ENCODE measurements at regions not wholly inside any gene's neighbourhood (a gene's known extent, or its start where the extent isn't known, plus 50 kb on each side); places are given as distances from the start of the nearest gene placed in this dataset.
"Not testable (repeated sequence)": the region's sequence is repeated elsewhere in the genome, so short reads cannot be mapped to it uniquely, and the experiment has no call there.

DNA sequence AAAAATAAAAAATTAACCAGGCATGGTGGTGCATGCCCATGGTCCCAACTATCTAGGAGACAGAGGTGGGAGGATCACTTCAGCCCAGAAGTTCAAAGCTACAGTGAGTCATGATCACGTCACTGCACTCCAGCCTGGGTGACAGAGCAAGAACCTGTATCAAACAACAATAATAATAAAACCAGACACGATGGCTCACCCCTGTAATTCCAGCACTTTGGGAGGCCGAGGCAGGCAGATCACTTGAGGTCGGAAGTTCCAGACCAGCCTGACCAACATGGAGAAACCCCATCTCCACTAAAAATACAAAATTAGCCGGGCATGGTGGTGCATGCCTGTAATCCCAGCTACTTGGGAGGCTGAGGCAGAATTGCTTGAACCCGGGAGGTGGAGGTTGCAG, 159.4 kb downstream of the SKIDA1 start:
- not testable (repeated sequence) for DNase-seq (ENCODE audit: low spot score)

DNA sequence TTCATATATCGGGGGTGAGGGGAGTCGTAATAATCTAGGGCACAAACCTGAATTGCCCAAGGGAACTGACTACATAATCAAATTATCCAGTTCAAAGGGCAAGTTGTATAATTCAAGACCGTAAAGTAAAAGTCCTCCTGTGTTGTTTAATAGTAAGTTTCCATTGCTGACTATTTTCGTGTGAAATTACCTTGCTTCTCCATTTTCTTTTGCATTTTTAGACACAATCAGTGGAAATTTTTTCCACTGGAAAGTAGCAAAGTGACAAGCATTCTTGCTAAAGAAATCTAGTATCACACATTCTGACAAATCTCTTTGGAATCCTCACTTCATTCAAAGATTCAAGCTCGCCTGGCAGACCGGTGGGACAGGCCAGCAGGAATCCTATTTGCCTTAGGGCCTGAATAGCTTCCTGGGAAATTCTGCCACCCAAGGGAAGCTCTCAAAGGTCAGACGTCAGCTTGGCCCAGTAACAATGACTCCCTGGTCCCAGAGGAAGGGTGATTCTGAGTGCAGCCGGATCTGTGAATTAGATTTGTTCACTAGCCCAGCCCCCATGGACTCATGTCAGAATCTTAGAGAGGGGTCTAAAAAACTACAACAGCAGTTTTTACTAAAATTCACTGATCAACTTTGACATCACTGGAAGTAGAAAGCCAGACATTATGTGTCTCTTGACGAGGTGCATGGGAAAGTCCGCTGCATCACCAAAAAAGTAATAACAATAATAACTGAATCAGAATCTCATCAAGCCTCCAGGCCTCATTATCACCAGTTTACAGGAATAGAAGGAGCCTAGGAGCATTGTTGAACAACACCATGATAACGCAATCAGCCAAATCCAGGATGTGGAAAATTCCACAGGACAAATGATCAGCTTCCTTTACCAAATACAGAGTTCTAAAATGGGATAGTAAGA, 161.0 kb downstream of the SKIDA1 start:
- peak; percentile 13 for DNase-seq (ENCODE audit: low spot score)

DNA sequence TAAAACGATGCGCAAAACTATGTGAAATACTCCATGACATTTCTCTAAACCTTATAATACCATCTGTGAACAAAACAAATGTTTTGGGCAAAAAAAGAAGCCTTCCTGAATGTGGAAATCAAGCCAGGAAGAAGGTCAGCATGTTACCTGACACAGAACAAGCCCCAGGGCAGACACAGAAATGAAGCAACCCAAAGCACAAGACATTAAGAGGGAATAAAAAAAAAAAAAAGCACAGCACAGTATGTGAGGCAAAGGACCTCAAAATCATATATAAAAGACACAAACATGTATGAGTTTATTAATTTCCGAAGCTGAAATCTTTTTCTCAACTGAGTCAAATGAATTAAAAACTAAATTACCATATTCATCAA, 161.8 kb downstream of the SKIDA1 start:
- DNase-seq (ENCODE audit: low spot score): no peak

DNA sequence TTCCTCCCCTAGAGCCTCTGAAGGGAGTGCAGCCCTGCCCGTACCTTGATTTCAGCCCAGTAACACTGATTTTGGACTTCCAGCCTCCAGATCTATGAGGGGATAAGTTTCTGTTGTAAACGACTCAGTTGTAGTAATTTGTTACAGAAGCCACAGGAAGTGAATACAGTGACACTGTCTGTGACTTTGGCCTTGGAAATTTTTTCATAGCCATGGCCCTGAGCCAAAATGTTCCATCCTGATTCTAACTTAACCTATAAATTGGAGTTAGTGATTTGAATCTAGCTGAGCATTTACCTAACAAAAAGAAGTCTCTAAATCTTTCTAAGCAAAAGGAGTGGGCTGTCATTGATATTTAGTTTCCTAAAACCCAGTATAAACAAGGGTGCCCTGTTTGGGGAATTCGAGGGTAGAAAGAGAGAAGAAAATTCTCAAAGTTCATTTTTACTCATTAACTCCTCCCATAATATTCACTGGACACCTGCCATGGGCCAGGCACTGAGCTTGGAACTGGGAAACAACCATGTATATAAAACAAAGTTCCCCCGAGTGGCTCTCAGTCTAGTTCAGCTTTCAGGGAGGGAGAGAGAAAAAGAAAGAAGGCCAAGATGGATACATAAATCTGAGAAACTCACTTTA, 162.3 kb downstream of the SKIDA1 start:
- DNase-seq (ENCODE audit: low spot score): no peak

DNA sequence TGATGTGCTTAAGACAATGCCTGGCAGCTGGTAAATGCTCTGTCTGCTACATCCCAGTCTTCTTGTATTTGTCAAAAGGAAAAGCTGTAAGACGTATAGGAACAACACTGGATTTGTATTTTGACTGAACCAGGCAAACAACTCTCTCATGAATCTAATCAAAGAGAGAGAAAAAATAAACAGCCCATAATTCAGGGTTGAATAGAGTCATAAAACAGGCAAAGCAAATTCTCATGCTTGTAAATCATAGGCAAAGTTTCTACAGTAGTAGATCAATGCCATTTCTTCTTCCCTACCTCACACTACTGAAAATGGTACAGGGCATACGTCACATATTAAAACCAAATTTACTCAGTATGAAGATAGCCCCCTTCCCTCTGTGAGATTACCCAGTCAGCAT, 166.3 kb downstream of the SKIDA1 start:
- no peak for DNase-seq (ENCODE audit: low spot score)

DNA sequence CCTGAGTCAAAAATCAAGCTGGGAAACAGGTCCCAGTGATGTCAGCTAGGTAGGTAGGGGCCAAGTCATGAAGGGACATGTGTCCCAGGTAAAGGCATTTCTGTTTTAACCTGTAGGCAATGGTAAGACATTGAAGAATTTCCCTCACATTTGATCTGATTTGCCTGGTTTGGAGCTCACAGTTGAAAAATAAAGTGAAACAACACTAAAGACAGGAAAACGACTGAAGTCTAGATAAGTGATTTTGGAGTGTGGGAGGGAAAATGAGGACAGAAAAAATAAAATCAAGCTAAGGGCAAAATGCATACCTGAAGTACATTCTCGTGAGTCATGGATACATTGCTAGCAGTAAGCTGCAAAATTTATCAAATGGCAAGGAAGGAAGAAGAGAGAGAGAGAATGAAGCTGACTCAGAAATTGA, 169.9 kb downstream of the SKIDA1 start:
- no peak for DNase-seq (ENCODE audit: low spot score)

DNA sequence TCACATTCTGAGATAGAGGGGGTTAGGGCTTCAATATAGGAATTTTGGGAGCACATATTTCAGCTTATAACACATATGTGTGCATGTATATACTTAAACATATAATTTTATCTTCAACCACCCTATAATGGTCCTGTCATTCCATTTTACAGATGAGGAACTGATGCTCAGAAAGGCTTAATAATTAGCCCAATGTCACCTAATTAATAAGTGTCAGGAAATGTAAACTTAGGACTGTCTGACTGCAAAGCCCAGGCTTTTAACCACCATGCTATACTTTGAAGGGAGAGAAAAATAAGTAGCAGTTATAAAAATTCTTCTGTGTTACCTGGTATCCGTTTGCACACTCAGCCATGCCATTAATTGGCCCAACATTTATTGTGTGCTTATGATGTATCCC, 172.6 kb downstream of the SKIDA1 start:
- DNase-seq (ENCODE audit: low spot score): no peak

DNA sequence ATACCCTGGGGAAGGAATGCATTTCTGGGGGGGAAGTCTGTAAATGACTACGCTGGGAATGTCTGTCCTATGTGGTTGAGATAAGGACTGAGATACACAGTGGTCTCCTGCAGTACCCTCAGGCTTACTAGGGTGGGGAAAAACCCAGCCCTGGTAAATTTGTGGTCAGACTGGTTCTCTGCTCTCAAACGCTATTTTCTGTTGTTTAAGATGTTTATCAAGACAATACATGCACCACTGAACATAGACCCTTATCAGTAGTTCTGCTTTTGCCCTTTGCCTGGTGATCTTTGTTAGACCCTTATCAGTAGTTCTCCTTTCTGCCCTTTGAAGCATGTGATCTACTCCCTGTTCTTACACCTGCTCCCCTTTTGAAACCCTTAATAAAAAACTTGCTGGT, 173.9 kb downstream of the SKIDA1 start:
- not testable (repeated sequence) for DNase-seq (ENCODE audit: low spot score)

DNA sequence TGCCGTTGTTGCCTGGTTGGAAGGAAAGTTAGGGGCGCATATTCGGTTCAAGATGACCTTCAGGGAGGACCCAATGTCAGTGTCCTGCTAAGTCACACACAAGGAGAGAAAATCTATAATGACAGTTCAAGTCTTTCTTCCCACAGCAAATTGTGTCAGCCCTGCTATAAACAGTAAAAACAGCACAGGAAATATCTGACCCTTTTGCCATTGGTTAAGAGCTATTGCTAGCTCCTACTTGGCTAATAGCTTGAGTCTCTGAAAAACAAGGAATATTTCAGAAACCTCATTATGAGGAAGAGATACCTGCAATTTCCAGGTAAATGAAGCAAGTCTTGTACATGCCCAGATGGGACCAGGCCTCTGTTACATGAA, 175.6 kb downstream of the SKIDA1 start:
- DNase-seq (ENCODE audit: low spot score): no peak

DNA sequence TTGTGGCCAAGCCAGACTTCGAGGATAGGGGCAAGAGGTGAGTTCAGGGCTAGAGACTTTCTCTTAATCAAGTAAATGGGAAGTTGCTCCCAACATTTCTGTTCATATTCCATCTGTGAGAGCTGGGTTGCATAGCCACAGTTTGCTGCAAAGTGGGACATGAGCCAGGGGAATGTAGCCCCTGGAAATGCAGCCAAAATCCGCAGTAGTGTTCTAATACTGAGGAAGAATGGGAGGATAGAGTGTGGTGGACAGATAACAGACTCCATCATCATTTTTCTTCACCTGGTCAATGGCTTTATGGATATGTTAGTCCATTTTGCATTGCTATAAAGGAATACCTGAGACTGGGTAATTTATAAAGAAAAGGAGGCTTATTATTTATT, 177.7 kb downstream of the SKIDA1 start:
- DNase-seq (ENCODE audit: low spot score): no peak

DNA sequence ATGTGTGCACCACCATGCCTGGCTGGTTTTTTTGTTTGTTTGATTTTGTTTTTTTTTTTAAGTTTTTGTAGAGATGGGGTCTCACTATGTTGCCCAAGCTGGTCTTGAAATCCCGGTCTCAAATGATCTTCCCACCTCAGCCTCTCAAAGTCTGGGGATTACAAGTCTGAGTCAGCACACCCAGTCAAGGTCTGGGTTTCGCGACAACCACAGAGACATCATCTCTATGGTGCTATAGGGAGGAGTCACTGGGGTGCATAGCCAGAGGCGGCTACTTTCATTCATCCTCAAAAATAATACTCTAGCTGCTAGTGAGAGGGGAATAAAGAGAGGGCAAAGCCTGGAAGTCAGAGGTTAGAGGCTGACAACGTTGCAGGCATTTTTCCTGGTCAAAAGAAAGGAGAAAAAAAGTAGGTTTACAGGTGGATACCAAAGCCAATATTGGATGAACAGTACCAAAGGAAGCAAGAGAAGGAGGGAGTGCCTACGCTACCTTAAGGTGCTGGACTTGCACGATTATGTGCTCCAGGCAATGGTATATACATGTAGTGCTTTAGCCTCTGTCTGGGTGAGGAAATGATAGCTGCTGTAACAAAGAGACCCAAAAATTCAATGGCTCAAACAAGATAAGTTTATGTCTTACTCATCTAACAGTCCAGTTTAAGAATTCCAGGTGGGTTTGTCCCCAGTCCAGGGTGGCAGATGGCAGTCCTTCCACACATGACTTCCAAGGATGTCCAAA, 178.3 kb downstream of the SKIDA1 start:
- DNase-seq (ENCODE audit: low spot score): no peak

DNA sequence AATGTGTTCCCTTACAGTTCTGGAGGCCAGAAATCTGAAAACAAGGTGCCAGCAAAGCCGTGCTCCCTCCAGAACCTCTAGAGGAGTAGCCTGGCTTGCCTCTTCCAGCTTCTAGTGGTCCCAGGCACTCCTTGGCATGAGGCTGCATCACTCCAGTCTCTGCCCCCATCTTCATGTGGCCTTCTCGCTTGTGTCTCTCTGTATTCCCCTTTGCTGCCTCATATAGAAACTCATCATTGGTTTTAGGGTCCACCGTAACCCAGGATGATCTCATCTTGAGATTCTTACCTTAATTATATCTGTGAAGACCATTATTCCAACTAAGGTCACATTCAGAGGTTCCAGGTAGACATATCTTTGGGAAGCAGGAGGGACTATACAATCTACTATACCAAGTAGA, 182.4 kb downstream of the SKIDA1 start:
- no peak for DNase-seq (ENCODE audit: low spot score)

DNA sequence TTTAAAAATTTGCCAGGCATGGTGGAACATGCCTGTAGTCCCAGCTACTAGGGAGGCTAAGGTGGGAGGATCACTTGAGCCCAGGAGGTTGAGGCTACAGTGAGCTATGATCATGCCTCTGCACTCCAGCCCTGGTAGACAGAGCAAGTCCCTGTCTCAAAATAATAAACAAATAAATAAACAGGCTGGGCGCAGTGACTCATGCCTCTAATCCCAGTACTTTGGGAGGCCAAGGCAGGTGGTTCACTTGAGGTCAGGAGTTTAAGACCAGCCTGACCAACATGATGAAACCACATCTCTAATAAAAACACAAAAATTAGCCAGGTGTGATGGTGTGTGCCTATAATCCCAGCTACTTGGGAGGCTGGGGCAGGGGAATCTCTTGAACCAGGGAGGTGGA, 183.0 kb downstream of the SKIDA1 start:
- DNase-seq (ENCODE audit: low spot score): not testable (repeated sequence)

DNA sequence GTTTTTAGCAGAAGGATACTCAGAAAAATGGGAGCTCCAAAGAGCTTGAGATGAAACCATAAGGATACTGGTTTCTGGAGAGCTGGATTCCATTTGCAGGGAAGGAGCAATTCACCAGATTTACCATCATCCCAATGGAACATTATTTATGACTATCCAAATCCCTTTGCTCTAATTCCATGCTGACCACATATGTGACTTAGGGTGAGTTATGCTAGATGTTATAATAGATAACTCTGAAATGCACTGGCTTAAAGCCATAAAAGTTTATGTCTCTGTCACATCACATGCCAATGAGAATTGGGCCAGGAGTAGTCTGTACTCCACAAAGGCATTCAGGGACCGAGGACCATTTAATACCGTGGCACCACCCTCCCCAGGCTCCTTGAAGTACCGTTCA, 185.2 kb downstream of the SKIDA1 start:
- no peak for DNase-seq (ENCODE audit: low spot score)

DNA sequence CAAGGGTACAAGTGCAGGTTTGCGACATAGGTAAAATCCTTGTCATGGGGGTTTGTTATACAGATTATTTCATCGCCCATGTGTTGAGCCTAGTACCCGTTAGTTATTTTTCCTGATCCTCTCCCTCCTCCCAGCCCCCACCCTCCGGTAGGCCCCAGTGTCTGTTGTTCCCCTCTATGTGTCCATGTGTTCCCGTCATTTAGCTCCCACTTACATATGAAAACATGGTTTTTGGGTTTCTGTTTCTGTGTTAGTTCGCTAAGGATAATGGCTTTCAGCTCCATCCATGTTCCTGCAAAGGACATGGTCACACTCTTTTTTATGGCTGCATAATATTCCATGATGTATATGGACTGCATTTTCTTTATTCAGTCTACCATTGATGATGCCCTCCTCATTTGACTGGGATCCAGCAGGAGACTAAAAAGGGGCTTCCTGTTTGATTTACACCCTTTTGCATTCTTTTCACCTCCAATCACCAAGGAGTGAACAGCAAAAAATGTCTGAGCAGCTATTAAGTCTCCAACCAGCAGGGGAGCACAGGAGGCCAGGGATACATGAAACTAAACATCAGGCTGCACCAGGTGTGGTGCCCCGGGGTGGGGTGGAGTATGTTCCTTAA, 188.2 kb downstream of the SKIDA1 start:
- no peak for DNase-seq (ENCODE audit: low spot score)

DNA sequence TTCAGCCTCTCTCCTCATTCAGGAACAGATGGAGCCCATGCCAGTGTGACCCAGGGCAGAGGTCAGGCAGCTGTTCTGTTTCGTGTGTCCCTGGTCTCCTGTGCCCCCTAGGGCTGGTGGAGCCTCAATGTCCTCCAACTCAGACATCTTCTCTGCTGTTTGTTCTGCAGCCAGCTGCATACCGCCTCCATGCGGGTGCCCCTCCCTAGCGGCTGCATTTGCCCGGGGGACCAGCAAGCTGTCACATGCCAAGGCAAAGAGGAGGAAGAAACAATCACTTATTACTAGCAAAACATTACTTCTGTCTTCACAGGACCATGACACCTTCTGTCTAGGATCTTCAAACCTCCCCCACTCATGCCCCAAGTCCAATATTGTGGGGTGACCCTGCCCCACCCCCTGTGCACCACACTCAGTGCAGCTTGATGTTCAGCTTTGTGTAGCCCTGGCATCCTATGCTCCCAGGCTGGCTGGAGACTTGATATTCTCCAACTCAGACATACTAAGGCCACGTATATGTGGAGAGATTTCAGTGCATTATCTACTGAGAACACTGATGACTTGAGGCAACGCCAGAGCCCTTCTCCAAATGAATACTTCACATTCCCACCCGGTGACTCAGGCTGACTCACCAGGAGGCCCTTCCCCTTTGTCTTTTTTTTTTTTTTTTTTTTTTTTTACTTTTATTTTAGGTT, 188.9 kb downstream of the SKIDA1 start:
- no peak for DNase-seq (ENCODE audit: low spot score)

DNA sequence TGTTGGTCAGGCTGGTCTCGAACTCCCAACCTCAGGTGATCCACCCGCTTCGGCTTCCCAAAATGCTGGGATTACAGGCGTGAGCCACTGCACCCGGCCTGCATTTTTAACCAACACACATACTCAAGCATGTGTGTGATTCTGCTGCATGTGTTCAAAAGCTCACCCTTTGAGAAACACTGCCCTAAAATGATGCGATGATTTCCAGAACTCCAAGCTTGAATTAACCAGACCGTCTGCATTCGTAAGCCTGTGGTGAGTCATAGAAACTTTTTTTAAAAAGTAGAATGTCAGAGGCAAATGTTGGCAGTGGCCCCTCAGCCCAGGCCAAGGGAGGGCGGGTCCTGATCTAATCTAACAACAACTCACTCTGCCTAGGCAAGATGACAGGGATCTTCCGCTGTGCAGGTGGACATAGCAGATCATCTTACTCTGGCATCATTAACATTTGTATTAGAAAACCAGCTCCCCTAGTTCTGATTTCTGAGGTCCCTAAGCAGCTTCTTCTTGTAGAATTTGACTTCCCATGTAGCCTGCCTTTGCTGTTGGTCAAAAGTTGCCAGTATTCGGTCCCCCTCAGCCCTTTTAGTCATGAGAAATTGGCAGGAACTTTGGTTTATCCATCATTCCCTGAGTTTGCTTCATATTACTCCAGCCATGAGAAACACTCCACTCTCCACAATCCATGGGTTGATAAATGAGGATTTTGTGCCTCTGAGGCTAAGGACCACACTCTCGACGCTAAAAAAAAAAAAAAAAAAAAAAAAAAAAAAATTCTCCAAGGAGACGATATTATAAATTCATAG, 190.4 kb downstream of the SKIDA1 start:
- no peak for DNase-seq (ENCODE audit: low spot score)

DNA sequence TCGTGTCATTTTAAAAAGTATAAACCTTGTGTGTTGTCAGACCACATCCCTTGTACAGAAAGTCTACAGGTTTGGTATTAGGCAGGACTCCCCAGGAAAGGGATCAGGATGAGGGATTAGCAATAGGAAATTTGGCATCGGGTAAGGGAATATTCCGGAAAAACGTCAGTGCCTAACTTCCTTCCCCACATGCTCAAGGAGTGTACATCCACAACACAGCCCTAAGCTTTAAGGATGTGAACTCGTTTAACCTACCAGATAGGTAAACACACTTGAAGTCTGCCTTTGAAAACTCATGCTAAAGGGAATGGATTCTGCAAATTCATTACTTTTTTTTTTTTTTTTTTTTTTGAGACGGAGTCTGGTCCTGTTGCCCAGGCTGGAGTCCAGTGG, 194.9 kb downstream of the SKIDA1 start:
- DNase-seq (ENCODE audit: low spot score): no peak

DNA sequence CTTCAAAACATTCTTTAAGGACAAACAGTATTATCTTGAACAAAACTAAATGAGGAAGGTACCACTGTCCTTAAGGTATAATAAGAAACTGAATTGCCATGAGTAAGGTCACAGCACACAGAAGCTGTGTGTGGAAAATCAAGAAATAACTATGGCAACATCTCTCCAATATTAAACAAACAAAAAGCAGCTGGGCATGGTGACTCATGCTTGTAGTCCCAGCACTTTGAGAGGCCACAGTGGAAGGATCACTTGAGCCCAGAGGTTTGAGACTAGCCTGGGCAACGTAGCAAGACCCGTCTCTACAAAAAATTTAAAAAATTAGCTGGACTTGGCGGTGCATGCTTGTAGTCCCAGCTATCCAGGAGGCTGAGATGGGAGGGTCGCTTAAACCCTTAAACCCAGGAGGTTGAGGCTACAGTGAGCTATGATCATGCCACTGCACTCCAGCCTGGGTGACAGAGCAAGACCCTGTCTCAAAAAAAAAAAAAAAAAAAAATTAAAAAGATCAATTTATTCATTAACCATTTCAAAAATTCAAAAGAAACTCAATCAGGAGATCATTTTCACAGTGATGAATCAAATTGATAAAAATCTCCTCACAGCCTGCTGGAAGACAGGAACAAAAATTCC, 195.4 kb downstream of the SKIDA1 start:
- no peak for DNase-seq (ENCODE audit: low spot score)

DNA sequence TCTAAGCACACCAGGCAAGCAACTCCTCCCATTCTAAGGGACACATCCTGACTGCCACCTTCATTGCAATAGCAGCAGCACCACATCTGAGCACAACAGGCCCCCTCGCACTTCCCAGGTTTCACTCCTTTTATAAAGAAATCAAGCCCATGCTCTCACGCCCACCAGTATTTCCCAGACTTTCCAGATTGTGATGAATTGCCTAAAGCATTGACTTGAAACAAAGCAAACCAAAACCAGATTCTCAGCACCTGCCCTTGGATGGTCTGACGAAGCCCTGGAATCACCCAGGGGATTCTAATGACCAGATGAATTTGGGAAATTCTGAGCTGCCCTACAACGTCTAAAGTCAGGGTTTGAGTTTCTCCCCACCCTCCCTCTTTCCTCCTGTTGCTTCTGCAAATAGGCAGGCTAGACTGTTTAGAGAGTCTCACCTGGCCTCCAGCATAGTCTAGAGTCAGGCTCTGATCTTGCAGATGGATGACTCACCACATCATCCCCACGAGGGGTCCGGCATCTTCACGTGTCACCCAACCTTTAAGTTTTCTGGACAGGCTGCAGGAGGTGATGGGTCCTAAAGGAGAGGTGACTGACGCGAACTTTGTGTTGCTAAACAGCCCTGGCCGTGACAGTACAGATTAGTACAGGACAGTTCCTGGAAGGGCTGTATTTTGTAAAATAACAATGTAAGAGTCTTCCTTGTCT, 198.0 kb downstream of the SKIDA1 start:
- DNase-seq (ENCODE audit: low spot score): no peak
